Astrocyte (in vitro differentiated cells and primary cell): ENCODE measurements at regions not wholly inside any gene's neighbourhood (a gene's known extent, or its start where the extent isn't known, plus 50 kb on each side); places are given as distances from the start of the nearest gene placed in this dataset.
"Not testable (repeated sequence)": the region's sequence is repeated elsewhere in the genome, so short reads cannot be mapped to it uniquely, and the experiment has no call there.

Experiments
- DNase-seq: peaks from one replicate; pipeline ENCODE4 v3.0.0-alpha.2; 2010; ENCODE audit warnings: low read depth
- FAIRE-seq: peaks from 2 replicates; lab custom pipeline; 2011; peaks lifted over from hg19 to GRCh38; lab: Jason Lieb, UNC
- H2AFZ ChIP-seq: 2 replicates; pipeline ENCODE4 v1.6.0; 2012; ENCODE audit warnings: low read depth, low read length, inconsistent platforms
- H3K27ac ChIP-seq: 2 replicates; pipeline ENCODE4 v1.5.1; 2011; ENCODE audit warnings: low read depth, low read length, inconsistent platforms
- H3K27me3 ChIP-seq: 2 replicates; pipeline ENCODE4 v1.6.0; 2011; ENCODE audit warnings: low read length, inconsistent platforms; ENCODE audit not compliant: insufficient read depth
- H3K36me3 ChIP-seq: 2 replicates; pipeline ENCODE4 v1.5.1; 2011; ENCODE audit warnings: low read length, inconsistent platforms; ENCODE audit not compliant: insufficient read depth
- H3K4me1 ChIP-seq: 2 replicates; pipeline ENCODE4 v1.5.1; 2011; ENCODE audit warnings: low read length, inconsistent platforms; ENCODE audit not compliant: insufficient read depth
- H3K4me2 ChIP-seq: 2 replicates; pipeline ENCODE4 v1.6.0; 2012; ENCODE audit warnings: low read length, inconsistent platforms
- H3K4me3 ChIP-seq: 2 replicates; pipeline ENCODE4 v1.5.1; 2011; ENCODE audit warnings: low read depth, mild to moderate bottlenecking, low read length, inconsistent platforms; ENCODE audit not compliant: insufficient read depth
- H3K79me2 ChIP-seq: 2 replicates; pipeline ENCODE4 v1.6.0; 2012; ENCODE audit warnings: mild to moderate bottlenecking, low read length, inconsistent platforms; ENCODE audit not compliant: insufficient read depth
- H3K9ac ChIP-seq: 2 replicates; pipeline ENCODE4 v1.6.0; 2012; ENCODE audit warnings: mild to moderate bottlenecking, low read length, inconsistent platforms
- H3K9me3 ChIP-seq: 2 replicates; pipeline ENCODE4 v1.5.1; 2012; ENCODE audit warnings: low read depth, mild to moderate bottlenecking, low read length, inconsistent platforms; ENCODE audit not compliant: insufficient read depth
- H4K20me1 ChIP-seq: 2 replicates; pipeline ENCODE4 v1.6.0; 2012; ENCODE audit warnings: low read length, inconsistent platforms; ENCODE audit not compliant: insufficient read depth
- H3K27ac Mint-ChIP-seq: one replicate; pipeline ENCODE4 v1.8.0; 2021; ENCODE audit warnings: mild to moderate bottlenecking, mixed read lengths; ENCODE audit not compliant: unreplicated experiment
- H3K27me3 Mint-ChIP-seq: one replicate; pipeline ENCODE4 v1.8.0; 2021; ENCODE audit warnings: low read depth, mixed read lengths; ENCODE audit not compliant: unreplicated experiment
- H3K36me3 Mint-ChIP-seq: one replicate; pipeline ENCODE4 v1.8.0; 2021; ENCODE audit warnings: low read depth, mixed read lengths; ENCODE audit not compliant: unreplicated experiment
- H3K4me1 Mint-ChIP-seq: one replicate; pipeline ENCODE4 v1.8.0; 2021; ENCODE audit warnings: low read depth, mixed read lengths; ENCODE audit not compliant: unreplicated experiment
- H3K4me3 Mint-ChIP-seq: one replicate; pipeline ENCODE4 v1.8.0; 2021; ENCODE audit warnings: mild to moderate bottlenecking, moderate library complexity, mixed read lengths; ENCODE audit not compliant: unreplicated experiment
- H3K9me3 Mint-ChIP-seq: one replicate; pipeline ENCODE4 v1.8.0; 2021; ENCODE audit warnings: mild to moderate bottlenecking, mixed read lengths; ENCODE audit not compliant: unreplicated experiment
- CTCF ChIP-seq: IDR thresholded peaks from 2 replicates; pipeline ENCODE4 v1.5.1; 2011; ENCODE audit warnings: low read depth, mild to moderate bottlenecking, inconsistent platforms, low read length, moderate library complexity; ENCODE audit not compliant: insufficient read depth
- EZH2 ChIP-seq: IDR thresholded peaks from 2 replicates; pipeline ENCODE4 v1.6.1; 2012; ENCODE audit warnings: mild to moderate bottlenecking, low read length, inconsistent platforms; ENCODE audit not compliant: insufficient read depth

GRCh38 chr11:90465553-90465952, 242.7 kb upstream of the CHORDC1 start:
- Histone ChIP-seq H3K4me2 (no peak overlapping the region), H3K27ac (no peak overlapping the region), H3K4me3 (no peak overlapping the region), H2AFZ (no peak overlapping the region), H4K20me1 (no peaks in the 10 kb centered on the region), H3K9ac (no peak overlapping the region), H3K27me3 (no peaks in the 10 kb centered on the region), H3K79me2 (no peaks in the 10 kb centered on the region), H3K9me3 (no peaks in the 10 kb centered on the region), H3K36me3 (no peaks in the 10 kb centered on the region), H3K4me1 (no peaks in the 10 kb centered on the region)
- no peak for TF ChIP-seq EZH2
- no peak for TF ChIP-seq CTCF
- Mint-ChIP-seq H3K4me1 (peaks cover 4% of the 10 kb centered on the region), H3K9me3 (no peaks in the 10 kb centered on the region), H3K4me3 (no peak overlapping the region), H3K27me3 (no peaks in the 10 kb centered on the region), H3K36me3 (no peaks in the 10 kb centered on the region), H3K27ac (no peak overlapping the region)
- FAIRE-seq: no peak
- no peak for DNase-seq

DNA sequence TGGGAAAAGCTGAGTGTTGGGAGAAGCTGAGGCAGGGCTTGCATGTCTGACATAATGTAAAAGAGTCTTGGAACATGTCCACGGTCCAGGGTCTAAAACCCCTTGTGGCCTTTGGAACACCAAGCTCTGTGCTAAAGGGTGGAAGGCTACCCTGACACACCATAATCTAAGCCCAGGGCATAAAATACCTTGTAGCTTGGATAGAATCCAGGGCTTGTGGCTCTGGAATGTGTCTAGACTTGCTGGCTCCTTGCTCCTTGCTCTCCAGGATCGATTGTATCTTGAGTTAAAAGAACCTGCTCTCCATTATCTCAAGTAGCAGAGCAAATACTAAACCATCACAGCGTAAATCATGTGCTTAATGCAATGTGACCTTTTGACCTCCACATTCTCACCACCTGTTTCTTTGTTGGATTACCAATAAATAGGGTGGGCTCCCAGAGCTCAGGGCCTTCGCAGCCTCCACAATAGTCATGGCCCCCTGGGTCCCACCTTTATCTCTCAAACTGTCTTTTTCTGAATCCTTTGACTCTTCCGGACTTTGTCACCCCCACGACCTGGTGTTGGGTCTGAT, 232.6 kb upstream of the CHORDC1 start:
- H3K27ac Mint-ChIP-seq, FAIRE-seq, H3K36me3 ChIP-seq, H3K36me3 Mint-ChIP-seq, H2AFZ ChIP-seq, H3K4me3 ChIP-seq, H3K9me3 ChIP-seq, H3K9me3 Mint-ChIP-seq, H3K27me3 Mint-ChIP-seq, H3K4me1 ChIP-seq, H3K27ac ChIP-seq, H3K9ac ChIP-seq, H3K4me2 ChIP-seq, DNase-seq, H3K27me3 ChIP-seq, H3K79me2 ChIP-seq, H4K20me1 ChIP-seq, H3K4me3 Mint-ChIP-seq: not testable (repeated sequence)
- peaks cover 16% of the 10 kb centered on the region for H3K4me1 Mint-ChIP-seq

DNA sequence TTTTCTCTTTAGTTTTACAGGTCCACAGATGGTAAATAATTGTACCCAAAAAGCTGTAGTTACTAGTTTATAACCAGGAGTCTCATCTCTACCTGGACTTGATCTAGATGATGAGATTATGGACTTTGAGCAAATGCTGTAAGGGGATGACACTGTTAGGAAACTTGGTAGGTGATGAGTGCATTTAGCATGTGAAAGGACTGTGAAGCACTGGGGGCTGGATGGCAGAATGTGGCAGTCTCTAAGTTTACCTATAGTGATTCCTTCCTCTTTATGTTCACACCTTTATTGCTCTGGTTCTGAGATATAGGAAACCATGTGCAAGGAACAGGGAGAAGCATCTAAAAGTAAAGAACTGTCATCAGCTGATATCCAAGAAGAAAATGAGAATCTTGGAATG, 230.7 kb upstream of the CHORDC1 start:
- H3K27me3 ChIP-seq: no peaks in the 10 kb centered on the region
- FAIRE-seq (no peak), DNase-seq (no peak)
- no peak overlapping the region for H3K9ac ChIP-seq
- no peaks in the 10 kb centered on the region for H3K4me1 ChIP-seq
- no peak overlapping the region for H2AFZ ChIP-seq
- Mint-ChIP-seq H3K4me3 (no peak overlapping the region), H3K27ac (no peak overlapping the region), H3K27me3 (no peaks in the 10 kb centered on the region), H3K4me1 (peaks cover 16% of the 10 kb centered on the region), H3K9me3 (no peaks in the 10 kb centered on the region), H3K36me3 (no peaks in the 10 kb centered on the region)
- H3K9me3 ChIP-seq: no peaks in the 10 kb centered on the region
- H3K4me3 ChIP-seq: no peak overlapping the region
- no peaks in the 10 kb centered on the region for H3K36me3 ChIP-seq
- no peaks in the 10 kb centered on the region for H4K20me1 ChIP-seq
- no peak overlapping the region for H3K27ac ChIP-seq
- no peaks in the 10 kb centered on the region for H3K79me2 ChIP-seq
- TF ChIP-seq CTCF (no peak), EZH2 (no peak)
- H3K4me2 ChIP-seq: no peak overlapping the region
